GM18505 (cell line): ENCODE measurements at regions not wholly inside any gene's neighbourhood (a gene's known extent, or its start where the extent isn't known, plus 50 kb on each side); places are given as distances from the start of the nearest gene placed in this dataset.

Experiments used
- ATAC-seq: cut with Tn5 transposase; IDR thresholded peaks from one replicate; pipeline ENCODE4 v1.9.1; 2021; ENCODE audit not compliant: unreplicated experiment
- POLR2A ChIP-seq: IDR thresholded peaks from 4 replicates; pipeline ENCODE4 v1.6.1; 2011; ENCODE audit warnings: borderline replicate concordance; ENCODE audit not compliant: insufficient read depth, insufficient read length; ENCODE audit errors: extremely low read depth

- TF ChIP-seq POLR2A, result no peak
Measured at GRCh38 chrX:69306063-69306404, 140.8 kb upstream of the PJA1 start.

GRCh38 chrX:69305333-69306062 lies 140.2 kb upstream of the PJA1 start:
- ATAC-seq, result no peak
- no peak for TF ChIP-seq POLR2A

More at GRCh38 chrX:69306063-69306404, 140.8 kb upstream of the PJA1 start:
- no peak for ATAC-seq

- no peak for ATAC-seq
- TF ChIP-seq POLR2A, result no peak
Measured at GRCh38 chrX:69303231-69303630, 138.0 kb upstream of the PJA1 start.

- no peak for ATAC-seq
Measured at GRCh38 chrX:69299951-69300714, 134.9 kb upstream of the PJA1 start.

GRCh38 chrX:69299285-69299684 lies 134.0 kb upstream of the PJA1 start:
- ATAC-seq, result no peak

More at GRCh38 chrX:69299951-69300714, 134.9 kb upstream of the PJA1 start:
- TF ChIP-seq POLR2A, result no peak

GRCh38 chrX:69298466-69299140 lies 133.3 kb upstream of the PJA1 start:
- ATAC-seq, result no peak
- no peak for TF ChIP-seq POLR2A

More at GRCh38 chrX:69299285-69299684, 134.0 kb upstream of the PJA1 start:
- TF ChIP-seq POLR2A, result no peak

GRCh38 chrX:69297506-69297905 lies 132.3 kb upstream of the PJA1 start:
- TF ChIP-seq POLR2A, result no peak

GRCh38 chrX:69293776-69294601 lies 128.7 kb upstream of the PJA1 start:
- no peak for ATAC-seq
- TF ChIP-seq POLR2A, result no peak

More at GRCh38 chrX:69297506-69297905, 132.3 kb upstream of the PJA1 start:
- no peak for ATAC-seq

- no peak for TF ChIP-seq POLR2A
- ATAC-seq, result no peak
Measured at GRCh38 chrX:69291116-69291515, 125.9 kb upstream of the PJA1 start.

GRCh38 chrX:69290292-69290691 lies 125.0 kb upstream of the PJA1 start:
- TF ChIP-seq POLR2A, result no peak
- ATAC-seq, result no peak

- no peak for ATAC-seq
Measured at GRCh38 chrX:69289793-69290123, 124.5 kb upstream of the PJA1 start.

GRCh38 chrX:69289046-69289792 lies 124.0 kb upstream of the PJA1 start:
- TF ChIP-seq POLR2A, result no peak
- ATAC-seq, result no peak

More at GRCh38 chrX:69289793-69290123, 124.5 kb upstream of the PJA1 start:
- no peak for TF ChIP-seq POLR2A
